GM10248 (cell line): ENCODE measurements at regions not wholly inside any gene's neighbourhood (a gene's known extent, or its start where the extent isn't known, plus 50 kb on each side); places are given as distances from the start of the nearest gene placed in this dataset.
"Not testable (repeated sequence)": the region's sequence is repeated elsewhere in the genome, so short reads cannot be mapped to it uniquely, and the experiment has no call there.

Source experiments
- CTCF ChIA-PET: fragments of 300-600 bp; sonication (Branson Sonifier 250); formaldehyde crosslinking; extraction: SDS; loops from one replicate; lab custom pipeline; 2021; ENCODE audit warnings: antibody characterized with exemption; lab: Yijun Ruan, JAX
- POLR2A ChIA-PET: fragments of 350-650 bp; sonication (Branson Sonifier 250); formaldehyde crosslinking; extraction: SDS; loops from one replicate; lab custom pipeline; 2020; ENCODE audit warnings: antibody characterized with exemption; lab: Yijun Ruan, JAX
- DNase-seq: peaks from one replicate; pipeline ENCODE4 v3.0.0; 2012; ENCODE audit errors: extremely low spot score
- TF ChIP-seq, protein P1 (sequence below): IDR thresholded peaks from 2 replicates; pipeline ENCODE4 v1.5.1; 2012; ENCODE audit warnings: mild to moderate bottlenecking, low read depth; ENCODE audit errors: extremely low read depth, missing control alignments, control extremely low read depth

GRCh38 chrX:40373025-40373424 lies 207.7 kb upstream of the ATP6AP2 start:
- ChIA-PET POLR2A (no interaction called here), CTCF (no interaction called here)
- TF ChIP-seq, protein P1, sequence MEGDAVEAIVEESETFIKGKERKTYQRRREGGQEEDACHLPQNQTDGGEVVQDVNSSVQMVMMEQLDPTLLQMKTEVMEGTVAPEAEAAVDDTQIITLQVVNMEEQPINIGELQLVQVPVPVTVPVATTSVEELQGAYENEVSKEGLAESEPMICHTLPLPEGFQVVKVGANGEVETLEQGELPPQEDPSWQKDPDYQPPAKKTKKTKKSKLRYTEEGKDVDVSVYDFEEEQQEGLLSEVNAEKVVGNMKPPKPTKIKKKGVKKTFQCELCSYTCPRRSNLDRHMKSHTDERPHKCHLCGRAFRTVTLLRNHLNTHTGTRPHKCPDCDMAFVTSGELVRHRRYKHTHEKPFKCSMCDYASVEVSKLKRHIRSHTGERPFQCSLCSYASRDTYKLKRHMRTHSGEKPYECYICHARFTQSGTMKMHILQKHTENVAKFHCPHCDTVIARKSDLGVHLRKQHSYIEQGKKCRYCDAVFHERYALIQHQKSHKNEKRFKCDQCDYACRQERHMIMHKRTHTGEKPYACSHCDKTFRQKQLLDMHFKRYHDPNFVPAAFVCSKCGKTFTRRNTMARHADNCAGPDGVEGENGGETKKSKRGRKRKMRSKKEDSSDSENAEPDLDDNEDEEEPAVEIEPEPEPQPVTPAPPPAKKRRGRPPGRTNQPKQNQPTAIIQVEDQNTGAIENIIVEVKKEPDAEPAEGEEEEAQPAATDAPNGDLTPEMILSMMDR, result no peak
- DNase-seq, result no peak

DNA sequence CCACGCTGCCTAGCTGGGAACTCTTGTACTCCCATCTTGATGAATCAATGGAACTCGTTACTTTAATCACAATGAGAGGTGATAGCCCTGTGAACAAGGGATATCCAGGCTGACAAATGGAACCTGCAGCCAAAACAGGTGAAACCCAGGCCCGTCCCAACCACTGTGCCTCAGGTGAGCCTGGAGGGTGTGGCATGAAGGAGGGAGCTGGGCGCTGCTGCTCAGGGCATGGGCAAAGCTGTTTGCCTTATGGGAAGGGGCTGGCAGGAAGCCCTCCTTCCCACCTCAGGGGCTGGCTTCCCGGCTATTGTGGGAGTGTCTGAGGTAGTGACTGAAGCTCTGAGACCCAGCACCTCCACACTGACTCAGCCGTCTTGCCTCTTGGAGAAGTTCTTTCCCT lies 209.4 kb upstream of the ATP6AP2 start:
- no peak for DNase-seq
- TF ChIP-seq, protein P1, result no peak
- POLR2A ChIA-PET, result no interaction called here
- CTCF ChIA-PET, result no interaction called here

- POLR2A ChIA-PET, result no interaction called here
- TF ChIP-seq, protein P1, result no peak
- DNase-seq, result no peak
- CTCF ChIA-PET, result no interaction called here
Observed at GRCh38 chrX:40368611-40369061, 212.1 kb upstream of the ATP6AP2 start.

GRCh38 chrX:40366661-40367060 lies 214.1 kb upstream of the ATP6AP2 start:
- CTCF ChIA-PET, result no interaction called here
- no peak for DNase-seq
- POLR2A ChIA-PET, result no interaction called here
- TF ChIP-seq, protein P1, result no peak

DNA sequence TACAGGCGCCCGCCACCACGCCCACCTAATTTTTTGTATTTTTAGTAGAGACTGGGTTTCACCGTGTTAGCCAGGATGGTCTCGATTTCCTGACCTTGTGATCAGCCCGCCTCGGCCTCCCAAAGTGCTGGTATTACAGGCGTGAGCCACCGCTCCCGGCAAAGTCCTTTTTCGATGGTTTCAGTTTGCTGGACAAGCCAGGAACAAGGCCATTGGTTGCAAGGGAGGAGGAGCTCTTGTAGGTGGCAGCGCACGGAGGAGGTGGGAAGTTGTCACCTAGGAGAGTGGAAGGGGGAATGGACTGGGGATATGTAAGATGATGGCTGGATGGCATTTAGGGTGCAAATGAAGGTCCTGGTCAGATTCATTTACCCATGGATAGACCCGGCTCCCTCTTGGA lies 218.5 kb upstream of the ATP6AP2 start:
- CTCF ChIA-PET, POLR2A ChIA-PET, DNase-seq: not testable (repeated sequence)

DNA sequence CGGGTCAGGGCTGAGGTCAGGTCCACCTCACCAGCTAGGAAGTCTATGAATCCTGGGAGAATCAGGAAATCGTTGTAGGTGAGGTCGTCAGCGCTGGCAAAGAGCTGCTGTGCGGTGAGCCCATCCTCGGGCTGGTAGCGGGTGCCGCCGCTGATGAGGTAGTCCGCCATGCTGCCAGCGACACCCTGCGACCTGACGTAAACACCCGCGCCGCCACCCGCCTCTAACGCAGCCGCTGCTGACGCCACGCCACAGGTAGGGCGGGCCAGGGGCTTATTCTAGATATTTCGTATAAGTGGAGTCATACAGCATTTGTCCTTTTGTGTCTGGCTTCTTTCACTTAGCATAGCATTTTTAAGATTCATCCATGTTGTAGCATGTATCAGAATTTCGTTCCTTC lies 220.2 kb upstream of the ATP6AP2 start:
- no peak for DNase-seq
- TF ChIP-seq, protein P1, result no peak
- CTCF ChIA-PET, result no interaction called here
- POLR2A ChIA-PET, result no interaction called here

DNA sequence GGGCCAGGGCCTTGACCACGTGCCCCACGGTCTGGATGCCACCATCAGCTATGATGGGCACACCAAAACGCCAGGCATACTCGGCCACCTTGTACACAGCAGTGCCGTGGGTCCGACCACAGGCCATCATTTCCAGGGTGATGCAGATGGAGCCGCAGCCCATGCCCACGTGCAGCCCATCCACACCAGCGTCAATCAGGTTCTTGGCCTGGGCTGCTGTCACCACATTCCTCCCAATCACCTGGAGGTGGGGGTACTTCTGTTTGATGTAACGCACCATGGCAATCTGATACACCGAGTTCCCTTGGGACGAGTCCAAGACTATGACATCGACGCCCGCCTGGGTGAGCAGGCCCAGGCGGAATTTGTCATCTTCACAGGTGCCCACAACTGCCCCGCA lies 221.2 kb upstream of the ATP6AP2 start:
- no peak for DNase-seq
- TF ChIP-seq, protein P1, result no peak
- ChIA-PET CTCF (interaction anchor here (1.6 kb wide), 1 partner anchor 46 kb away, joined by 3 read pairs; no protein-coding TSS in a partner anchor), POLR2A (no interaction called here)
